Epithelial cell of esophagus (primary cell): ENCODE measurements at regions not wholly inside any gene's neighbourhood (a gene's known extent, or its start where the extent isn't known, plus 50 kb on each side); places are given as distances from the start of the nearest gene placed in this dataset.

Experiments used
- DNase-seq: peaks from one replicate; pipeline ENCODE4 v3.0.0; 2010; ENCODE audit warnings: low read depth
- H3K4me3 ChIP-seq: 2 replicates; pipeline ENCODE4 v1.5.1; 2011; ENCODE audit warnings: mild to moderate bottlenecking, low read length, control low read depth
- CTCF ChIP-seq: IDR thresholded peaks from 2 replicates; pipeline ENCODE4 v1.5.1; 2011; ENCODE audit warnings: low read depth, mild to moderate bottlenecking, low read length, control low read depth, inconsistent platforms; ENCODE audit not compliant: insufficient read depth; ENCODE audit errors: missing control alignments

DNA sequence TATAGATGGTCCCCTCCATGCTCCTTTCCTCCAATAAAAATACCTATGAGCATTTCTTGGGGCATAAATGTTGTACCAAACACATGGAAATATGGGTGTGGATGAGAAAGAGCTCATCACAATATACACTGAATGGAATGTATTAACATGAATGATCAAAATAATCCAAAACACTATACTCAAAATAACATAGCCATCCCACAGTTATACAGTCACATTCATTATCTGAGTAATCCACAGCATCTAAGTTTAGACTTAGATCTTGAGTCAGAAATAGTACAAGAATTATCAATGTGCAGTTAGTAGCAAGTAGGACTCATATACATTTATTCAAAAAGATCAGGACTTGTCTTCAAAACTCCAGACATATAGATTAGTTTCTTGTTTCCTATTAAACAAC lies 175.2 kb upstream of the NREP start:
- DNase-seq = no peak
- TF ChIP-seq CTCF = no peak
- H3K4me3 ChIP-seq = no peak overlapping the region

DNA sequence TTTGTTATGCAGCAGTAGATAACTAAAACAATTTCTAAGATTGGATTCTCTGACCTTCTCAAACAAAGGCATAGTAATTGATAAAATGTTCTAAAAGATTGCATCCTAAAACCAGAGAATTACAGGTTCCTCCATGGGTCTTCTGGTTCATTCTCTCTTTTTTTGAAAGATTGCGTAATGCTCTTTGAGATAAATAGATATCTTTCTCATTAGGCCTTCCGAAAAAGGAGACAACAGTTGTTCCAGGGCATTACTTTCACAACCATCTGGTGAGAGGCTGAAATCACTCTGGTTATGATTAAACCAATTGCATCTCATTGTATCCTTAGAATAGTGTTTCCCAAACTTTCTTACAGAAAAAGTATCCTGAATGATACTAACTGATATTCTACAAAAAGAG lies 174.7 kb upstream of the NREP start:
- no peak for DNase-seq
- no peak for TF ChIP-seq CTCF
- H3K4me3 ChIP-seq = no peak overlapping the region

DNA sequence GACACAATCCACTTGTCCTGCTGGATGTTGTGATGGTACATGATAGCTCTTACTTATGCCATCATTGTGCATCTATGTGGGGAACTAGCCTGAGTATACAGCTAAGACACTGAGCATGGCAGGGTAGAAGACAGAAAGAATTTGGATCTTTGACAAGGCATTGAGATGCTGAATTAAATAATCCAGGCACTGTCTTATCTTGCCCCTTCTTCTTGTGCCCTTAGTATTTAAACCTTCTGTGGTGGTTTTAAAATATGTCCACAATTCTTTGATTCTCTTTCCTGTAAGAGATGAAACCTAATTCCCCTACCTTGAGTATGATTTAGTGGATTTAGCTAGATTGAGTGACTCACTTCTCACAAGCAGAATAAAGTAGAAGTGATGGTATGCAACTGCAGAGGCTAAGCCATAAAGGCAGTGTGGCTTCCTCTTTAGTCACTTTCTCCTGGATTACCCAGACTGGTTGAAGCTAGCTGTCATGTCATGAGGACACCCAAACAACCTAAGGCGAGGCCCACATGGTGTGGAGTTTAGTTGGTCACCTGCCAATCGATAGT lies 174.0 kb upstream of the NREP start:
- DNase-seq = peak; percentile 84
- TF ChIP-seq CTCF = no peak

GRCh38 chr5:111930449-111930848 lies 173.5 kb upstream of the NREP start:
- peak; percentile 39 for DNase-seq
- no peak for TF ChIP-seq CTCF
- H3K4me3 ChIP-seq = no peak overlapping the region

More for the DNA sequence above, 174.0 kb upstream of the NREP start:
- no peak overlapping the region for H3K4me3 ChIP-seq

DNA sequence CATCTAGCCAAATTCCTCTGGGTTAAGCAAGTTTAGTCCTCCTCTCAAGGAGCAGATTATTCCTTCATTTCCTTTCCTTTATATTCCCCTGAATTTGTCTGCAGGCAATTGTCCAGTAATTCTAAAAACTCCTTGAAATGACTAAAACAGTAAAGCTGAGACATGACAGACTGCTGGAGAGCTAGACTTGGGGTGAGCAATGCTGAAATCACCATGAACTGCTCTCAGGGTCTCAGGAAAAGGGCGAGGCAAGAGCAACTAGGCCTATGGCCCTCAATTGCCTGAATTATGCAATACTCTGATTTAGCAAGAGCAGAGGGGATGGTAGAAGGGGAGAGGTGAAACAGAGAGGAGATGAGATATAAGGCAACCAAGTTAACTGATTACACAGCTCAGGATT lies 172.9 kb upstream of the NREP start:
- peak; percentile 96 for DNase-seq
- H3K4me3 ChIP-seq = no peak overlapping the region
- TF ChIP-seq CTCF = no peak

DNA sequence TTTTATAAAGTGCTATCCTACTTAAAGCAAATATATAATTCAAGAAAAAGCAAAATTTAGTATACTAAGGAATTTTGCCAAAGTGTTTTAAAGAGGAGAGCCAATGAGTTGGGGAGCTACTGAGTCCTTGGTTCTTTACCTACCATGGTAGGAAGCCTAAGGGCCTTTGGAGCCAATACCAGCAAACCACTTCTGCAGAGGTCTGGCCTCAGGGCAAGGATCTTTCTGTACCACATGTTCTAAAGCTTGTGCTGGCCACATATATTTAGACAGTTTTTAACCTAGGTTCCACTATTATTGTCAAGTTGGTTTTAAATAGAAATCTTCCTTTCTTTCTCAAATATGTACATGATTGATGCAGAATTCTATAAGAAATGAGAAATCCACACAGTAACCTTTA lies 172.3 kb upstream of the NREP start:
- DNase-seq = no peak
- TF ChIP-seq CTCF = no peak
- no peak overlapping the region for H3K4me3 ChIP-seq

DNA sequence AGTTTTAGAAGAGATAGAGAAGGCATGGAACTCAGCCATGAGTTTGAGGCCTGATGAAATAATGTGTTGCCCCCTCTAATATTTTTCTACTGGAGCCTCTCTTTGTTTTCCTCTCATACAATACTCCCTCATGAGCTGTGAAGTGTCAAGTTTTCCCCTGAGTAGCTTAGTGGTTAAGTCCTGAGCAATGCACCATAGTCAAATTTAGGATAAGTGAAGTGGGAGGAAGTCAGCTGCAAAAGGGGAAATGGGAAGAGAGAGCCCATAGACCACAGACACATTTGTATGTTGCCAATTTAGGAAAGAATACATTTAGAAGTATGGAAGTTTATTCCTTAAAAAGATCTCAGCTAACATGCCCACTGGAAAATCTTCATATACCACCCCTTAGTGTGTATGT lies 171.5 kb upstream of the NREP start:
- no peak for DNase-seq
- H3K4me3 ChIP-seq = no peak overlapping the region
- no peak for TF ChIP-seq CTCF
